ENCODE measurements at regions not wholly inside any gene's neighbourhood (a gene's known extent, or its start where the extent isn't known, plus 50 kb on each side); places are given as distances from the start of the nearest gene placed in this dataset.

DNA sequence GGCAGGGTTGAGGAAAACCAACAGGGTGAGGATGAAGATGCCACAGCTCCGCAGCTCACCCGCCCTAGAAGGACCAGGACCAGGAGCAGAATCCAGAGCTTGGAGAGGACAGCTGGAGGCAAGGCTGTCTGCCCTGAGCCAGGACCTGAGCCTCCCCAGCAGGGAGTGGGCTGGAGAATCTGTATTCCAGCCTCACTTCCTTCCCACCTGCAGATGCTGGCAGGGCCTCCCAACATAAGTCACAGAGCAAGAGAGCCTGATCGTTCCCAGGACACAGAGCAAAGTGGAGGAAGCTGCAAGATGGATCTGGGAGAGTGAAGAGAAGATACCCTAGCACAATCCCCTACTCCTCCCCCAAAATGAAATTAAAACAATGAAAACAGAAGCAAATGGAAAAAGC lies 61.7 kb upstream of the WASF3 start:
- Histone ChIP-seq H3K27me3 (replicated peaks; ENCODE audit: control insufficient read depth, insufficient read depth, low read length, poor library complexity, severe bottlenecking) (no peaks in the 10 kb centered on the region), H3K36me3 (ENCODE audit: control insufficient read depth, insufficient read depth, low read length) (no peaks in the 10 kb centered on the region), H3K4me3 (ENCODE audit: insufficient read depth, low read depth, low read length, poor library complexity, severe bottlenecking) (no peak overlapping the region), H3K9me3 (ENCODE audit: control insufficient read depth, low read length) (no peaks in the 10 kb centered on the region), H3K4me1 (ENCODE audit: control insufficient read depth, insufficient read depth, low read length, poor library complexity, severe bottlenecking) (no peaks in the 10 kb centered on the region), H3K27ac (ENCODE audit: insufficient read depth, low read length, poor library complexity, severe bottlenecking) (no peak overlapping the region)
- DNase-seq: no peak

DNA sequence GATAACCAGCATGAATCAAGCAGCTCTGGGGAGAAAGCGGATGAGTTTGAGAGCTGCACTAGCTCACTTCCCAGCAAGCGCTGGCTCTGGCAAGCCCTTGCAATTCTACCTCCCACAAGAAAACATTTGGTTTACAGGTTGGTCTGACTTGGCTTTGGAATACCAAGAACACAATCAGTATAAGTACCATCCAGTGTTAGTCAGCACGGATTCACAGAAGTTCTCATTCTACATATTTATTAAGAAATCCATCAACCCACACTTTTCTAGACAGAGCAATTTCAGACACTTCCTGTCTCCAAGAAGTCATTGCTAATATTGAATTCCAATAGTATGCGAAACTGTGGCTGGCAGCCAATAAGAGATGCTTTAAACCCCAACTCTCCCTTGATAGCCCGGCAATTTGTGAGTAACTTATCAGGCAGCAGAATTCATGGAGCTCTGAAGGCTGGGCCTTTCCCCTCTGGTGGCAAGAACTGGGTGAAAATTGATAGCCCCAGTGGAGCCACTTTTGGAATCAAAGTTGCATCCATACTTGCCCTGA lies 59.4 kb upstream of the WASF3 start:
- DNase-seq: no peak
- no peak overlapping the region for H3K4me3 ChIP-seq (ENCODE audit: insufficient read depth, low read depth, low read length, poor library complexity, severe bottlenecking)
- no peaks in the 10 kb centered on the region for H3K9me3 ChIP-seq (ENCODE audit: control insufficient read depth, low read length)
- H3K27me3 ChIP-seq (replicated peaks; ENCODE audit: control insufficient read depth, insufficient read depth, low read length, poor library complexity, severe bottlenecking): no peaks in the 10 kb centered on the region
- H3K36me3 ChIP-seq (ENCODE audit: control insufficient read depth, insufficient read depth, low read length): no peaks in the 10 kb centered on the region
- H3K27ac ChIP-seq (ENCODE audit: insufficient read depth, low read length, poor library complexity, severe bottlenecking): no peak overlapping the region
- H3K4me1 ChIP-seq (ENCODE audit: control insufficient read depth, insufficient read depth, low read length, poor library complexity, severe bottlenecking): no peaks in the 10 kb centered on the region

DNA sequence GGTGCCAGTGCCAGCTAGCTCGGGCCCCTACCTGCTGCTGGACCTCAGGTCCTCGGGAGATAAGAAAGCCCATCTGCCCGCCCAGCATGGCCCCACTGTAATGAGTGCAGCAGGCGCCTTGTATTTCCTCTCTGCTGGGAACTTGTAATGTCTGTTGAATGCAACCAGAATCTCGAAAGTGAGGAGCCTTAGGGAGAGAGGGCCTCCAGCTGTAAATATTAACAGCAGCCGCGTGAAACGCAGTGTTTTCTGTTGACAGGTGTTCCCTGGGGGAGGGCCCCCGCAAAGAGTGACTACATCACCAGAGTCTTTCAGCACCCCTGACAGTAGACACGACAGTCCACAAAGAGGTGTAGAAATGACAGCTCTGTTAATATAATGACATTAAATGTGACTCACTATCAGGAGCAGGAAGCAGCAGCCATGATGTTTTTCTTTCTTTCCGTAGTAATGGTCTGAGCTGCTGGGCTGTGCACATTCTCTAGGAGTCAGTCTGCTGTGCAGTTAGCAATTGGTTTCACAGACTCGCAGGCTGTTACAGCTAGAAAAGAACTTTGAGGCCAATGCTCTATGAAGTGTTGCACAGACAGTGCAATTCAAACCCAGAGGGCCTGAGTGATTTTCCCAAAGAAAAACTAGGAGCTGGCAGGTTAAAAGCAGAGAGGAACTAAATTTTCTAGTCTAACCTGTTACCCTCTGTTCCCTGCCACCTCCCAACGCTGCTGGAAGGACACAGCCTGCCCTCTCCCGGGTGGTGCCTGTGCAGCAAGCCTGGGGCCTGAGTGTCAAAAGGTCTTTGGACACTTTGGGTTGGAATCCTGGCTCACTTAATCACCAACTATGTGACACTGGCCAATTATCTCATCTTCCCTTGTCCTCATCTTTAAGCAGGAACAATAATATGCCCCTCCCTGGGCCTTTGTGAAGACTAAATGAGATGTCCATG lies 58.6 kb upstream of the WASF3 start:
- Histone ChIP-seq H3K4me3 (ENCODE audit: insufficient read depth, low read depth, low read length, poor library complexity, severe bottlenecking) (no peak overlapping the region), H3K36me3 (ENCODE audit: control insufficient read depth, insufficient read depth, low read length) (no peaks in the 10 kb centered on the region), H3K4me1 (ENCODE audit: control insufficient read depth, insufficient read depth, low read length, poor library complexity, severe bottlenecking) (no peaks in the 10 kb centered on the region), H3K27me3 (replicated peaks; ENCODE audit: control insufficient read depth, insufficient read depth, low read length, poor library complexity, severe bottlenecking) (no peaks in the 10 kb centered on the region), H3K9me3 (ENCODE audit: control insufficient read depth, low read length) (no peaks in the 10 kb centered on the region), H3K27ac (ENCODE audit: insufficient read depth, low read length, poor library complexity, severe bottlenecking) (no peak overlapping the region)
- no peak for DNase-seq

DNA sequence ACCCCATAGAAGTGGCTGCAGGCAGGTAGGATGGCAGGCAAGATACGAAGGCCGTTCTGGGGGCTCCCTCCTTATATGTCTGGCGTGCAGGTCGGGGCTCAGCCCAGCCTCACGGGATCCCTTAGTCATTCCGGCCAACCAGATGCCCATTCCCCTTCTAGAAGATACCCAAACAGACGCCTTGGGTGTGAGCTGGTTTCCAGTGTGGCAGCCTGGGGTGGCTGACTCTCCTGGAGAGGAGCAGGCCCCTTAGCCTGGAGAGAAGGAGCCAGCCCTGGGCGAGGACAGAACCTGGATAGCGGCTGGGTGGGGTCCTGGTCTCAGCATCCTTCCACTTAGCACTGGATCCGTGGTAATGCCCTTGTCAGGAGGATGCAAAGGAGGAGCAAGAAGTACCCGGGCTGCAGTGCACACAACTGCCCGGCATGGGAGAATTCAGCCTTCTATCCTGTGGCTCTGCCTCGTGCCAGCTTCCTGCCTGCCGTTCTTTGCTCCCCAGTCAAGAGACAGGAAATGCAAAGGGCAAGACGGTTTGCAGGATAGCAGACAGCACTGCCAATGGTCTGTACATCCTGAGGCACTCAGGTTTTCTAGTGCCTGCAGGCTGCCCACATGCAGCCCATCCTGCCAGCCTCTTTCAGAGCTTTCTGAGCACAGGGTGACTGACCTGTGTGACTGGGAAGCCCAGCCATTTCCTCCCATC lies 56.7 kb upstream of the WASF3 start:
- Histone ChIP-seq H3K4me3 (ENCODE audit: insufficient read depth, low read depth, low read length, poor library complexity, severe bottlenecking) (no peak overlapping the region), H3K9me3 (ENCODE audit: control insufficient read depth, low read length) (no peaks in the 10 kb centered on the region), H3K4me1 (ENCODE audit: control insufficient read depth, insufficient read depth, low read length, poor library complexity, severe bottlenecking) (no peaks in the 10 kb centered on the region), H3K36me3 (ENCODE audit: control insufficient read depth, insufficient read depth, low read length) (no peaks in the 10 kb centered on the region), H3K27me3 (replicated peaks; ENCODE audit: control insufficient read depth, insufficient read depth, low read length, poor library complexity, severe bottlenecking) (no peaks in the 10 kb centered on the region), H3K27ac (ENCODE audit: insufficient read depth, low read length, poor library complexity, severe bottlenecking) (no peak overlapping the region)
- no peak for DNase-seq

DNA sequence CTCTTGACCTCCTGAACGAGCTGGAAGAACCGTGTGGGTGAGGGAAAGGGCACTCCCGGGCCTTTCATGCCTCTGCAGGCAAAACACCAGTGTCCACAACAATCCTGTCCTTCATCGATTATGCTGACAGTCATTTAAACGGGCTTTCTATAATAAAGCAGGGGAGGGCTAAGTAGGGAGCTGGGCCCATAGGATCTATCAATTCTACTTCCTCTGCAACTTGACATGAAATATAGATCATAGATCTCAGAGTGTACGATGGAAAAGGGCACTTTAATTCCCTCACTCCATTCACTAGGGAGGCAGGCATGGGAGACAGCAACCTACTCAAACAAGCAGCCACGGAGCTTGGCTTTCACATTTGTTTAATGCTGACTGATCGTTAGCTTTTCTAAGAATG lies 55.8 kb upstream of the WASF3 start:
- DNase-seq: no peak
- Histone ChIP-seq H3K4me3 (ENCODE audit: insufficient read depth, low read depth, low read length, poor library complexity, severe bottlenecking) (no peak overlapping the region), H3K9me3 (ENCODE audit: control insufficient read depth, low read length) (no peaks in the 10 kb centered on the region), H3K27me3 (replicated peaks; ENCODE audit: control insufficient read depth, insufficient read depth, low read length, poor library complexity, severe bottlenecking) (no peaks in the 10 kb centered on the region), H3K27ac (ENCODE audit: insufficient read depth, low read length, poor library complexity, severe bottlenecking) (no peak overlapping the region), H3K36me3 (ENCODE audit: control insufficient read depth, insufficient read depth, low read length) (no peaks in the 10 kb centered on the region), H3K4me1 (ENCODE audit: control insufficient read depth, insufficient read depth, low read length, poor library complexity, severe bottlenecking) (no peaks in the 10 kb centered on the region)

DNA sequence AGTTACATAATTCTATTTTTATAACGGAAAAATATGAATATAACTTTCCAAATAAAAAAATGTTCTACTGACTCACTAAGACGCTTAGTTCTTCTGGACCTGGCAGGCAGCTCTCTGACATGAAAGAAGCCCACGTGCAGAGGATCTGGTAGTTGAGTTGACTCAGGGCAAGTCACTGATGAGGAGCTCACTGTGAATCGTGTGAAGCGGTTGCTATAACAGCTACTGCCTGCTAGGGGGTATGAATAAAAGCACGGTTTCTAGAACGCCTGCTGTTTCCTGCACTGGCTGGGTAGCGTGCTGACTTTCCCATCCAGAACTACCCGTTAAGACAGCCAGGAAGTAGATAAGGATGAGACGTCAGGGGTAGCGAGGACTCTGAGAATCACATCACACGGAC lies 54.7 kb upstream of the WASF3 start:
- H3K36me3 ChIP-seq (ENCODE audit: control insufficient read depth, insufficient read depth, low read length): no peaks in the 10 kb centered on the region
- no peaks in the 10 kb centered on the region for H3K27me3 ChIP-seq (replicated peaks; ENCODE audit: control insufficient read depth, insufficient read depth, low read length, poor library complexity, severe bottlenecking)
- no peak overlapping the region for H3K4me3 ChIP-seq (ENCODE audit: insufficient read depth, low read depth, low read length, poor library complexity, severe bottlenecking)
- no peak for DNase-seq
- no peaks in the 10 kb centered on the region for H3K9me3 ChIP-seq (ENCODE audit: control insufficient read depth, low read length)
- H3K27ac ChIP-seq (ENCODE audit: insufficient read depth, low read length, poor library complexity, severe bottlenecking): no peak overlapping the region
- H3K4me1 ChIP-seq (ENCODE audit: control insufficient read depth, insufficient read depth, low read length, poor library complexity, severe bottlenecking): no peaks in the 10 kb centered on the region

DNA sequence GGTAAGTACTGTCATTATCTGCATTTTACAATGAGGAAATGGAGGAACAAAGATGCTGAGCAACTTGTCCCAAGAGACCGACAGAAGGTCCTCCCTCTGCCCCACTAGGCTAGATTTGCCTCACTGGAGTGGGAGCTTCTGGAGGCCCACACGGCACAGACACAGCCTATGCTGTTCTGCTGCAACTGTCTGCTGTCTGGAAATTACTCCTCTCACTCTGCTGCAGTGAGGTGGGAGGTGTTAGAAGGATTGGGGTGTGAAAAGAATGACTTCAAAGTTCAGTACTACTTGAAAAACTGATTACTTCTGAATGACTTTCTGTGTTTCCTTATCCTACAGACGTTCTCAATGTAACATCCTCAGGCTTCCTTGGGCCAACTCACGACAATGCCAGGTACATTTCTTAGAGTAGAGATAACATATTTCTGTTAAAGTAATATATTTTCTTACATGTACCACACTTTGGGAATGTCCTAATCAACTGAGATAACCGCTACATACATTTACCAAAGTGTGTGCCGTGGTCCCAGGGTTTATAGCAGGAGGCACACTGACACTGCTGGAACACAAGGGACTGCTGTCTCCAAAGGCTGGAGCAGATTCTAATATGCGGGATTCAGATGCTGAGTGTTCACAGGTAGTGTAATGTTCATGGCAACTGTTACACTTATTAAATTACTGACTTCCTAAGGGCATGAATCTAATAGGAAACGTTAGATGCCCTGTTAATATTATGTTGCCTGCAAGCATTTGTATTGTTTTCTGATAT lies 53.5 kb upstream of the WASF3 start:
- no peak overlapping the region for H3K27ac ChIP-seq (ENCODE audit: insufficient read depth, low read length, poor library complexity, severe bottlenecking)
- no peak overlapping the region for H3K4me3 ChIP-seq (ENCODE audit: insufficient read depth, low read depth, low read length, poor library complexity, severe bottlenecking)
- H3K4me1 ChIP-seq (ENCODE audit: control insufficient read depth, insufficient read depth, low read length, poor library complexity, severe bottlenecking): no peaks in the 10 kb centered on the region
- H3K9me3 ChIP-seq (ENCODE audit: control insufficient read depth, low read length): no peaks in the 10 kb centered on the region
- no peaks in the 10 kb centered on the region for H3K36me3 ChIP-seq (ENCODE audit: control insufficient read depth, insufficient read depth, low read length)
- H3K27me3 ChIP-seq (replicated peaks; ENCODE audit: control insufficient read depth, insufficient read depth, low read length, poor library complexity, severe bottlenecking): no peaks in the 10 kb centered on the region
- no peak for DNase-seq

Measured in effector memory CD4-positive, alpha-beta T cell (primary cell).